ENCODE measurements at regions not wholly inside any gene's neighbourhood (a gene's known extent, or its start where the extent isn't known, plus 50 kb on each side); places are given as distances from the start of the nearest gene placed in this dataset.

- no peak for TF ChIP-seq POLR2A (IDR thresholded peaks at IDR 0.05; ENCODE audit: low read length)
- TF ChIP-seq GATA1 (IDR thresholded peaks at IDR 0.05; ENCODE audit: low read depth, low read length) = no peak
These were observed 256.1 kb upstream of the STS start for GRCh38 chrX:6891404-6891803.
